ENCODE measurements at regions not wholly inside any gene's neighbourhood (a gene's known extent, or its start where the extent isn't known, plus 50 kb on each side); places are given as distances from the start of the nearest gene placed in this dataset.

DNA sequence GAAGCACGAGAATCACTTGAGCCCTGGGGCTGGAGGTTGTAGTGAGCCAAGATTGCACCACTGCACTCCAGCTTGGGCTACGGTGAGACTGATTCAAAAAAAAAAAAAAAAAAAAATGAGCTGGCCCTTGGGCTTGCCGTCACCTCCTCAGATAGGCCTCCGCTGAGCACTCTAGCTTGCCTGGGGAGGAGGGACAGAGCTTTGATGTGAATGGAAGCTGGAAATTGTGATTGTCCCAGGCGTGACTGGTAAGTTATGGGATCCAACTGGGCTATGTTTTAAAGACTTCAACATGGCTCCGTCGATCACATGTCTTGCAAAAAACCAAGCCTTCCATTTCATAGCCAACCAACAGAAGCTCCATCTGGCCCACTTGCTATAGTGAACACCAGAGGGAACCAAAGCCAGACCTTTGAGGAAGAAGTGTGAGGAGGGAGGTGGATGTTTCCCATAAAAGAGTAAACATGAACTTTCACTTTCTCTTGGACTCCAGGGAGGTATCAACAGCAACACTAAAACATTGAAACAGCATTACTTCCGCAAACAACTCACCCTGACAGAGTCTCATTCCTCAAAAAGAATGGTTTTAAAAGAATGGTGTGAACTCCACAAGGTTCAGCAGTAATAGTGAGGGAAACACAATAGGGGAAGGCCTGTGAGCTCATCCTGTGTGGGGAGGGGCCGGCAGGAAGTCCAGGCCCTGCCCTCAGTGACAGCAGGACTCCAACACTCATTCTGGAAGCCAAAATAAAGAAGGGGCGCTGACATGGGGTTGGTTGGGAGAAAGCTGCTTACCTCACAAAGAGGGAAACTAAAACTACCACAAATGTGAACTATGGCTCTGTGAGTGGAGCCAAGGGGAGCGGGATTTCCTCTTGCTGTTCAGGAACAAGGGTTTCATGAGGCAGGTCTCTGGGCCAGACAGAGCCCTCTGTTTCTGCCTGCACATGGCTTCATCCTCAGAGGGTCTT lies 59.2 kb upstream of the IL12A start:
- H3K4me3 ChIP-seq (ENCODE audit: low read depth, low read length), result peak overlapping the region; percentile 16; the same call in 1 of the 2 replicates
- TF ChIP-seq CTCF (IDR thresholded peaks at IDR 0.05; ENCODE audit: low read depth, low read length), result peak; percentile 58; the same call in 1 of the 2 replicates

DNA sequence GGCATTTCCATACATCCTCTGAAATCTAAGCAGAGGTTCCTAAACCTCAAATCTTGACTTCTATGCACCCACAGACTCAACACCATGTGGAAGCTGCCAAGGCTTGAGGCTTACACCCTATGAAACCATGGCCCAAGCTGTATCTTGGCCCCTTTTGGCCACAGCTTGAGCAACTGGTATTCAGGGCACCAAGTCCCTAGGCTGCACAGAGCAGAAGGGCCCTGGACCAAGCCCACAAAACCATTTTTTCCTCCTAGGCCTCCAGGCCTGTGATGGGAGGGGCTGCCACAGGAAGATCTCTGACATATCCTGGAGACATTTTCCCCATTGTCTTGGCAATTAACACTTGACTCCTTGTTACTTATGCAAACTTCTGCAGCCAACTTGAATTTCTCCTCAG lies 54.4 kb upstream of the IL12A start:
- TF ChIP-seq CTCF (IDR thresholded peaks at IDR 0.05; ENCODE audit: low read depth, low read length), result no peak

GRCh38 chr3:159936541-159936940 lies 52.1 kb upstream of the IL12A start:
- H3K4me3 ChIP-seq (ENCODE audit: low read depth, low read length), result no peak overlapping the region
- TF ChIP-seq CTCF (IDR thresholded peaks at IDR 0.05; ENCODE audit: low read depth, low read length), result no peak

More for the DNA sequence above, 54.4 kb upstream of the IL12A start:
- H3K4me3 ChIP-seq (ENCODE audit: low read depth, low read length), result no peak overlapping the region

DNA sequence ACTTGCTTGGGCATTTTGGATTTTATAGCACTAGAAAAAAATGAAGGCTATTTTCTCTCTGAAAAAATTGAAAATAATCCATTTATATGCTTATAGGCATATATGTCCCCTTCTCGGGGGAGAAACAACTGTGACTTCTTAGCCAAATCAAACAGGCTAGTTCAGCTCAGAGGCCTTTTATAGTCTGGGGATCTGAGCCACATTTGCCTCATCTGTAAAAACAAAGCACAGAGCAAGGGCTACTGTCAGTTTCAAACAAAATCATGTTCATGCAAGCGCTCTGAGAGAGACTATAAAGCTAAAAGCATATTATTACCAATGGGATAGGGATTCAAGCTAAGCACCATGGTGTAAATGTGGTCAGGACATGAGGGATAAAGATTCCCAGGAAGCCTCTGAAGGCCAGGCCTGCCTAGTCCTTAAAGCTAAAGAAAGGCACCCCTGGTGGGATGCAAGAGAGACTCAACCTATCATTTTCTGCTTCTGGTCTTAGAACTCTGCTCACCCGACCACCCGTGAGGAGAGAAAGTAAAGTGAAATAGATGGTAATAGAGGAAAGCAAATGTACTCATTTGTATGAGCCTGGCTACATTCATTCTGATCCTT lies 51.0 kb upstream of the IL12A start:
- TF ChIP-seq CTCF (IDR thresholded peaks at IDR 0.05; ENCODE audit: low read depth, low read length), result no peak
- no peak overlapping the region for H3K4me3 ChIP-seq (ENCODE audit: low read depth, low read length)

DNA sequence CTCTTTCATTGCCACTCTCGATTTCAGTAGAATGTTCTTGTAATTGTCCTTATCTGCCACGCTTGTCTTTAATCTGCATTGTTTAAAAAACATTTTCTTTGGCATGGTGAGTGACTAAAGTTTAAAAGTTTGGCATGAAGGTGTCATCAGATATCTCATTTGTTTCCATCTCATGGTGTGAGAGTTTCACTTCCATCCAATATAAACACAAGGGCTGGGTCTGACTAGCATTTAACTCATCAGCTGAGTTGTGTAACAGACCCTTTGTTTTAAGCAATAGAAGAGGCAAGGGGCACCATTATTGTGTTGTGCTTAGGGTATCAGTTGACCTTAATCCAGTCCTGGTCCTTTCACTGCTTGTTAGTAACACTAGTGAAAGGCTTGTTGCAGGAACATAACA lies 49.9 kb upstream of the IL12A start:
- no peak for TF ChIP-seq CTCF (IDR thresholded peaks at IDR 0.05; ENCODE audit: low read depth, low read length)
- no peak overlapping the region for H3K4me3 ChIP-seq (ENCODE audit: low read depth, low read length)

All from WI38 (cell line).